Endothelial cell of umbilical vein (primary cell): ENCODE measurements at regions not wholly inside any gene's neighbourhood (a gene's known extent, or its start where the extent isn't known, plus 50 kb on each side); places are given as distances from the start of the nearest gene placed in this dataset.

Experiments used
- BruUV-seq: library from RNA; stranded (reverse); fragments of 400-500 nt; replicated peaks from 2 replicates; lab custom pipeline; 2021; lab: Mats Ljungman, UMichigan
- CTCF ChIA-PET: fragments of 300-600, 350-600 bp; sonication (Branson Sonifier 250); formaldehyde crosslinking; loops from one replicate; lab custom pipeline; 2021; ENCODE audit warnings: antibody characterized with exemption, inconsistent platforms; lab: Charles Lee
- POLR2A ChIA-PET: fragments of 300-600, 350-600 bp; sonication (Branson Sonifier 250); formaldehyde crosslinking; loops from one replicate; lab custom pipeline; 2021; ENCODE audit warnings: antibody characterized with exemption, inconsistent platforms; lab: Charles Lee
- DNase-seq: peaks from one replicate; pipeline ENCODE4 v3.0.0-alpha.2; 2011; ENCODE audit warnings: low read depth, low spot score
- FAIRE-seq: peaks from 2 replicates; lab custom pipeline; 2011; peaks lifted over from hg19 to GRCh38; lab: Jason Lieb, UNC
- H2AFZ ChIP-seq: 2 replicates; pipeline ENCODE4 v1.6.0; 2012; ENCODE audit warnings: low read depth, low read length, control low read depth, inconsistent platforms
- H3K27ac ChIP-seq: 2 replicates; pipeline ENCODE4 v1.5.1; 2011; ENCODE audit warnings: low read depth, mild to moderate bottlenecking, control low read depth, low read length, moderate library complexity; ENCODE audit not compliant: insufficient read depth
- H3K27me3 ChIP-seq, 2 experiments: 2 replicates each; pipeline versions ENCODE4 v1.6.0 to v1.6.1; 2011; ENCODE audit warnings: low read length in 2 of 2, mixed read lengths in 1 of 2; ENCODE audit not compliant: control insufficient read depth in 2 of 2, insufficient read depth in 2 of 2
- H3K36me3 ChIP-seq, 2 experiments: 2 replicates in 1 of 2; 3 replicates in 1 of 2; pipeline ENCODE4 v1.5.1; 2011; ENCODE audit warnings: low read length in 2 of 2, mild to moderate bottlenecking in 1 of 2, moderate library complexity in 1 of 2; ENCODE audit not compliant: control insufficient read depth in 2 of 2, insufficient read depth in 2 of 2; ENCODE audit errors: extremely low read depth in 1 of 2
- H3K4me1 ChIP-seq: 3 replicates; pipeline ENCODE4 v1.5.1; 2011; ENCODE audit warnings: mild to moderate bottlenecking, low read length; ENCODE audit not compliant: control insufficient read depth, insufficient read depth; ENCODE audit errors: extremely low read depth
- H3K4me2 ChIP-seq: 2 replicates; pipeline ENCODE4 v1.6.1; 2011; ENCODE audit warnings: low read length, control low read depth, mixed read lengths; ENCODE audit not compliant: insufficient read depth
- H3K4me3 ChIP-seq, 3 experiments: fragments of 200-600 bp in 1 of 3; sonication (generic), shearing (Covaris generic) in 1 of 3; replicated peaks in 1 of 3; 2 replicates each; pipeline ENCODE4 v1.5.1; 2011 to 2016; ENCODE audit warnings: control low read depth in 3 of 3, low read length in 3 of 3, mild to moderate bottlenecking in 2 of 3, inconsistent platforms in 1 of 3, low read depth in 1 of 3, moderate library complexity in 1 of 3; ENCODE audit not compliant: insufficient read depth in 1 of 3
- H3K79me2 ChIP-seq: 2 replicates; pipeline ENCODE4 v1.6.0; 2012; ENCODE audit warnings: low read length, inconsistent platforms; ENCODE audit not compliant: control insufficient read depth, insufficient read depth
- H3K9ac ChIP-seq: replicated peaks from 2 replicates; pipeline ENCODE3; 2011; ENCODE audit warnings: low read length, control low read depth; ENCODE audit not compliant: insufficient read depth; ENCODE audit errors: extremely low read depth
- H3K9me1 ChIP-seq: replicated peaks from 3 replicates; pipeline ENCODE4 v1.6.0; 2011; ENCODE audit warnings: mild to moderate bottlenecking, low read length; ENCODE audit not compliant: control insufficient read depth, insufficient read depth; ENCODE audit errors: extremely low read depth
- H3K9me3 ChIP-seq: replicated peaks from 2 replicates; pipeline ENCODE4 v1.5.1; 2012; ENCODE audit warnings: low read length, inconsistent platforms; ENCODE audit not compliant: control insufficient read depth, insufficient read depth
- H4K20me1 ChIP-seq: replicated peaks from 2 replicates; pipeline ENCODE3; 2011; ENCODE audit warnings: mild to moderate bottlenecking, low read length; ENCODE audit not compliant: control insufficient read depth, insufficient read depth; ENCODE audit errors: extremely low read depth
- CTCF ChIP-seq, 2 donors: IDR thresholded peaks; 1 replicate in 1 of 2; 2 replicates in 1 of 2; pipeline ENCODE4 v1.5.1; 2011; ENCODE audit warnings: low read length in 2 of 2, mild to moderate bottlenecking in 2 of 2, moderate library complexity in 2 of 2, control low read depth in 1 of 2, inconsistent platforms in 1 of 2, low read depth in 1 of 2; ENCODE audit not compliant: insufficient read depth in 1 of 2; ENCODE audit errors: extremely low read depth in 1 of 2
- EZH2 ChIP-seq: IDR thresholded peaks from 2 replicates; pipeline ENCODE4 v1.6.1; 2012; ENCODE audit warnings: borderline replicate concordance, low read depth, mild to moderate bottlenecking, moderate library complexity, low read length, inconsistent platforms; ENCODE audit not compliant: severe bottlenecking
- FOS ChIP-seq: IDR thresholded peaks from 2 replicates; pipeline ENCODE4 v1.6.1; 2011; ENCODE audit warnings: mild to moderate bottlenecking, low read length, moderate library complexity, borderline replicate concordance; ENCODE audit not compliant: insufficient read depth
- GATA2 ChIP-seq: IDR thresholded peaks from 2 replicates; pipeline ENCODE4 v1.7.0; 2011; ENCODE audit warnings: low read depth, mild to moderate bottlenecking, moderate library complexity, mixed read lengths, low read length; ENCODE audit not compliant: insufficient read length, insufficient read depth
- JUN ChIP-seq: IDR thresholded peaks from 2 replicates; pipeline ENCODE4 v1.6.1; 2011; ENCODE audit warnings: borderline replicate concordance, low read depth; ENCODE audit not compliant: insufficient read length, insufficient read depth
- MAX ChIP-seq: IDR thresholded peaks from 2 replicates; pipeline ENCODE4 v1.6.1; 2011; ENCODE audit not compliant: insufficient read depth, insufficient read length
- MYC ChIP-seq: IDR thresholded peaks from one replicate; pipeline ENCODE4 v1.6.1; 2011; ENCODE audit warnings: mild to moderate bottlenecking, low read depth, low read length
- POLR2A ChIP-seq: IDR thresholded peaks from 2 replicates; pipeline ENCODE4 v1.6.1; 2012; ENCODE audit warnings: low read depth, mild to moderate bottlenecking, control low read depth, low read length
- POLR2AphosphoS5 ChIP-seq: IDR thresholded peaks from 2 replicates; pipeline ENCODE4 v1.6.1; 2012; ENCODE audit warnings: low read depth, mild to moderate bottlenecking, control low read depth, low read length, moderate library complexity; ENCODE audit not compliant: insufficient read depth
- dilution Hi-C: fragments of 300-500 bp; cut with MboI; formaldehyde crosslinking; loops from one replicate; pipeline ENCODE4 v1.15.0; 2019; ENCODE audit warnings: low sequenced_read_pairs; ENCODE audit not compliant: extremely low pct_ligation_motif_present
- intact Hi-C: fragments of 100-400 bp; cut with micrococcal nuclease; formaldehyde crosslinking; loops from one replicate; pipeline ENCODE4 v1.10.0; 2022

GRCh38 chr2:3137651-3138300, 239.8 kb downstream of the EIPR1 start:
- BruUV-seq = no TSS peak
- Histone ChIP-seq H3K27me3 (no peaks in the 10 kb centered on the region), H3K36me3 (no peaks in the 10 kb centered on the region), H3K4me1 (no peaks in the 10 kb centered on the region), H3K4me3 (no peak overlapping the region), H3K79me2 (no peaks in the 10 kb centered on the region), H3K4me2 (no peak overlapping the region), H3K9me3 (no peaks in the 10 kb centered on the region), H2AFZ (no peak overlapping the region), H4K20me1 (no peaks in the 10 kb centered on the region), H3K9ac (no peak overlapping the region), H3K9me1 (no peaks in the 10 kb centered on the region), H3K27ac (no peak overlapping the region)
- no peak for FAIRE-seq
- intact Hi-C loops = no loop called here
- no peak for TF ChIP-seq MAX
- TF ChIP-seq GATA2 = no peak
- no peak for TF ChIP-seq POLR2A
- no peak for TF ChIP-seq EZH2
- no peak for TF ChIP-seq JUN
- TF ChIP-seq MYC = no peak
- TF ChIP-seq POLR2AphosphoS5 = no peak
- TF ChIP-seq FOS = no peak
- no peak for TF ChIP-seq CTCF (IDR thresholded peaks at IDR 0.05; ENCODE audit: extremely low read depth in 1 of 2, insufficient read depth in 1 of 2, low read depth in 1 of 2, low read length in 2 of 2)
- CTCF ChIA-PET = no interaction called here
- no peak for DNase-seq
- dilution Hi-C loops = no loop called here
- POLR2A ChIA-PET = no interaction called here
